ENCODE measurements at regions not wholly inside any gene's neighbourhood (a gene's known extent, or its start where the extent isn't known, plus 50 kb on each side); places are given as distances from the start of the nearest gene placed in this dataset.
"Not testable (repeated sequence)": the region's sequence is repeated elsewhere in the genome, so short reads cannot be mapped to it uniquely, and the experiment has no call there.

GRCh38 chr10:38238479-38238878 lies 144.3 kb downstream of the ZNF37A start:
- TF ChIP-seq NR2F1 (conservative IDR thresholded peaks at IDR 0.05); NKRF (conservative IDR thresholded peaks at IDR 0.05); CEBPB (IDR thresholded peaks at IDR 0.05; ENCODE audit: borderline replicate concordance in 1 of 2, low read depth in 2 of 2, low read length in 2 of 2); PAX8 (IDR thresholded peaks at IDR 0.05); CTCF (IDR thresholded peaks at IDR 0.05 in 2 of 3, conservative IDR thresholded peaks at IDR 0.05 in 1 of 3; ENCODE audit: control insufficient read depth in 2 of 3, extremely low read depth in 1 of 3, insufficient read depth in 1 of 3, low read depth in 3 of 3, low read length in 3 of 3); EP300 (IDR thresholded peaks at IDR 0.05; ENCODE audit: borderline replicate concordance in 1 of 2, control insufficient read depth in 1 of 2, low read depth in 2 of 2, low read length in 2 of 2); ZBTB4 (CRISPR knock-in tag; IDR thresholded peaks at IDR 0.05); ATF2 (IDR thresholded peaks at IDR 0.05; ENCODE audit: low read length); CUX1 (IDR thresholded peaks at IDR 0.05; ENCODE audit: insufficient replicate concordance, low read depth, low read length); USF2 (IDR thresholded peaks at IDR 0.05; ENCODE audit: borderline replicate concordance, low read depth, low read length): not testable (repeated sequence)
